CD4-positive, alpha-beta T cell treated with Interleukin-15 for 1 hour (primary cell): ENCODE measurements at regions not wholly inside any gene's neighbourhood (a gene's known extent, or its start where the extent isn't known, plus 50 kb on each side); places are given as distances from the start of the nearest gene placed in this dataset.
A peak's percentile ranks its signal among the peaks of the same experiment; 100 is the strongest.
"Not testable (repeated sequence)": the region's sequence is repeated elsewhere in the genome, so short reads cannot be mapped to it uniquely, and the experiment has no call there.

Experiments used
- DNase-seq: peaks from one replicate; pipeline ENCODE4 v3.0.0-alpha.2; 2020

- no peak for DNase-seq
Measured at GRCh38 chr13:24997367-24997967, 98.5 kb upstream of the PABPC3 start.

GRCh38 chr13:24998433-24998832 lies 97.5 kb upstream of the PABPC3 start:
- DNase-seq: no peak

- no peak for DNase-seq
Measured at GRCh38 chr13:25001476-25002206, 94.3 kb upstream of the PABPC3 start.

GRCh38 chr13:25002311-25002710 lies 93.6 kb upstream of the PABPC3 start:
- DNase-seq: not testable (repeated sequence)

GRCh38 chr13:25004489-25004888 lies 91.4 kb upstream of the PABPC3 start:
- DNase-seq: not testable (repeated sequence)

GRCh38 chr13:25005050-25005497 lies 90.9 kb upstream of the PABPC3 start:
- DNase-seq: not testable (repeated sequence)

- not testable (repeated sequence) for DNase-seq
Measured at GRCh38 chr13:25007389-25007788, 88.5 kb upstream of the PABPC3 start.

GRCh38 chr13:25014398-25014973 lies 81.5 kb upstream of the PABPC3 start:
- not testable (repeated sequence) for DNase-seq

- DNase-seq: not testable (repeated sequence)
Measured at GRCh38 chr13:25017176-25017575, 78.8 kb upstream of the PABPC3 start.

- DNase-seq: peak; percentile 26
Measured at GRCh38 chr13:25017808-25018728, 77.9 kb upstream of the PABPC3 start.

- DNase-seq: no peak
Measured at GRCh38 chr13:25018729-25019115, 77.2 kb upstream of the PABPC3 start.

GRCh38 chr13:25019741-25020140 lies 76.2 kb upstream of the PABPC3 start:
- DNase-seq: not testable (repeated sequence)

- DNase-seq: no peak
Measured at GRCh38 chr13:25024175-25024574, 71.8 kb upstream of the PABPC3 start.

- no peak for DNase-seq
Measured at GRCh38 chr13:25032160-25032559, 63.8 kb upstream of the PABPC3 start.

- no peak for DNase-seq
Measured at GRCh38 chr13:25034173-25034572, 61.8 kb upstream of the PABPC3 start.

GRCh38 chr13:25037057-25037813 lies 58.7 kb upstream of the PABPC3 start:
- DNase-seq: no peak

GRCh38 chr13:25042151-25042865 lies 53.6 kb upstream of the PABPC3 start:
- DNase-seq: no peak

- DNase-seq: no peak
Measured at GRCh38 chr13:25044071-25044470, 51.9 kb upstream of the PABPC3 start.
